ENCODE measurements at regions not wholly inside any gene's neighbourhood (a gene's known extent, or its start where the extent isn't known, plus 50 kb on each side); places are given as distances from the start of the nearest gene placed in this dataset.

DNA sequence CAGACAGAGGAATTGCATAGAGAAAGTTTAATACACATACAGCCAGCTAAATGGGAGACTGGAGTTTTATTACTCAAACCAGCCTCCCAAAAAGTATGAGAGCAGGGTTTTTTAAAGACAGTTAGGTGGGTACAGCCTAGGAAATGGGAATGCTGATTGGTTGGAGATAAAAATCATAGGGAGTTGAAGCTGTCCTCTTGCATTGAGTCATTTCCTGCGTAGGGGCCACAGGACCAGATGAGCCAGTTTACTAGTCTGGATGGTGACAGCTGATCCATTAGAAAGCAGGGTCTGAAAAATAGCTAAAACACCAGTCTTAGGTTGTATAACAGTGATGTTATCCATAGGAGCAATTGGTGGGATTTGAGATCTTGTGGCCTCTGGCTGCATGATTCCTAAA is 76.1 kb upstream of the POM121L12 start:
- Histone ChIP-seq H3K36me3 (no peaks in the 10 kb centered on the region), H3K27me3 (ENCODE audit: low read depth) (no peaks in the 10 kb centered on the region), H3K27ac (no peak overlapping the region), H3K4me3 (no peak overlapping the region), H3K4me1 (no peaks in the 10 kb centered on the region), H3K9me3 (no peaks in the 10 kb centered on the region)
- TF ChIP-seq, protein P1, sequence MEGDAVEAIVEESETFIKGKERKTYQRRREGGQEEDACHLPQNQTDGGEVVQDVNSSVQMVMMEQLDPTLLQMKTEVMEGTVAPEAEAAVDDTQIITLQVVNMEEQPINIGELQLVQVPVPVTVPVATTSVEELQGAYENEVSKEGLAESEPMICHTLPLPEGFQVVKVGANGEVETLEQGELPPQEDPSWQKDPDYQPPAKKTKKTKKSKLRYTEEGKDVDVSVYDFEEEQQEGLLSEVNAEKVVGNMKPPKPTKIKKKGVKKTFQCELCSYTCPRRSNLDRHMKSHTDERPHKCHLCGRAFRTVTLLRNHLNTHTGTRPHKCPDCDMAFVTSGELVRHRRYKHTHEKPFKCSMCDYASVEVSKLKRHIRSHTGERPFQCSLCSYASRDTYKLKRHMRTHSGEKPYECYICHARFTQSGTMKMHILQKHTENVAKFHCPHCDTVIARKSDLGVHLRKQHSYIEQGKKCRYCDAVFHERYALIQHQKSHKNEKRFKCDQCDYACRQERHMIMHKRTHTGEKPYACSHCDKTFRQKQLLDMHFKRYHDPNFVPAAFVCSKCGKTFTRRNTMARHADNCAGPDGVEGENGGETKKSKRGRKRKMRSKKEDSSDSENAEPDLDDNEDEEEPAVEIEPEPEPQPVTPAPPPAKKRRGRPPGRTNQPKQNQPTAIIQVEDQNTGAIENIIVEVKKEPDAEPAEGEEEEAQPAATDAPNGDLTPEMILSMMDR (IDR thresholded peaks at IDR 0.05): no peak
- ATAC-seq (no peak), DNase-seq (no peak)
- intact Hi-C loops (cut with DNase I): no loop called here

DNA sequence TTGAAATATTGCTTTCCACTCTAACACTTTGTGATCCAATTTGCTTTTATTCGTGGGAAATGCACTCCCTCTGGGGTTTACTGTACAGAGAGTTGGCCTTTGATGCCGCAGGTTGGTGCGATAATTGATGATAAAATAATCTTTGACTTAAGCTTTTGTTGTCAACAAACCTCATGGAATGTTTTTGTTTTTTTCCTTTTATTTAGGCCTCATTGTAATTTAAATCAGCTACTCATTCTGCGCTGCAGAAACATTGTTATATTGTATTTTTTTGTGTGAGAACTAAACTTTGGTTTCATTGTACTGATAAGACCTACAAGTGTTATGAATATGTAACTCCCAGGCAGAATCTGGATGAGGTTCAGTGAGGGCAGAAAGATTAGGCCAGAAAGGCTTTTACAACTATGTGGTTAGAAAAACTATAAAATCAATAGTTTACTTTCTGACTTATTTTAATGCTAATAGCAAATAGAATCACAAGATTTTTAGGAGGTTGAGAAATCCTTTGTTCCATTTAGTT is 76.8 kb upstream of the POM121L12 start:
- intact Hi-C loops (cut with DNase I): no loop called here
- Histone ChIP-seq H3K27ac (no peak overlapping the region), H3K36me3 (no peaks in the 10 kb centered on the region), H3K4me1 (no peaks in the 10 kb centered on the region), H3K4me3 (no peak overlapping the region), H3K27me3 (ENCODE audit: low read depth) (no peaks in the 10 kb centered on the region), H3K9me3 (no peaks in the 10 kb centered on the region)
- DNase-seq (no peak), ATAC-seq (no peak)
- TF ChIP-seq, protein P1 (IDR thresholded peaks at IDR 0.05): no peak

DNA sequence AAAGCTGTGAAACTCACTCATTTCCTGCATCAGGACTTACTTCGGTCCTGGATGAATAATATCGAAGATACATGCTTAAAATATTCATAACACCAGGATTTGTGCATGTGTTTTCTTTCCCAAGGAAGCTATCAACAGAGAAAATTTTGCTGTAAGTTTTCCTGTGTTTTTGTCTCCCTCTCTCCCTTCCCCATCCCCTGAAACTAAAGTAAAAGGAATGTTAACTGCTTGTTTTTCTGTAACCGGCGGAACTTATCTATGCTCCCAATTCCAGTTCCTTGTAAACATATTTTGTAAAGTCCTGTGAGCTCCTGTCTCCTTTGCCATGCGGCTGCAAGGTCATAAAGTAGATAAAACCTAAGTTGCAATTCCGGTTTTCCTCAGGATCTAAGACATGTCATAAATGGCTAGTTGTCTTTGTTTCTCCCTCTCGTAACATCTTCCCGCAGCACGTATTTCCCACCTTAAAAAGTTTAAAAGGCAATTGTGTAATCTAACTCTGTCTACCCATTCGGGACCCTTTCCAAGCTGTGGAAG is 79.0 kb upstream of the POM121L12 start:
- Histone ChIP-seq H3K4me3 (no peak overlapping the region), H3K9me3 (no peaks in the 10 kb centered on the region), H3K36me3 (no peaks in the 10 kb centered on the region), H3K4me1 (no peaks in the 10 kb centered on the region), H3K27me3 (ENCODE audit: low read depth) (no peaks in the 10 kb centered on the region), H3K27ac (no peak overlapping the region)
- ATAC-seq: no peak
- TF ChIP-seq, protein P1 (IDR thresholded peaks at IDR 0.05): no peak
- intact Hi-C loops (cut with DNase I): no loop called here
- no peak for DNase-seq

DNA sequence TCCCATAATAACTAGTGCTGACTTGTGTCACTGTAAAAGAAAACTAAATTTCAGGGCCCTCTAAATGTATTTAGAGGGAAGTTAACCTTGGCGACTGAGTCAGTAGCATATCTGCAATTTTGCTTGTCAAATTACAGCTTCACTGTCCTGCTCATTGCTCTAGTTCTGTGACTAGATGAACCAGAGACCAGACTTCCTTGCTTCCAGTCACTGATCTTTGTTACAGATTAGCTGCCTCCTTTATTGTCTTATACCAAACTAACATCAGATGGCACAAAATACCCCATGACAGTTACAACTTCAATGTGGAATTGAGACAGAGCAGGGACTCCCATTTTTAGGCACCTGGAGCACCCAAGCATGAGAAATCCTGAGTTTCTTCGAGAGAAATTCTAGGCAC is 79.9 kb upstream of the POM121L12 start:
- H3K27ac ChIP-seq: no peak overlapping the region
- no peaks in the 10 kb centered on the region for H3K4me1 ChIP-seq
- H3K9me3 ChIP-seq: no peaks in the 10 kb centered on the region
- H3K36me3 ChIP-seq: no peaks in the 10 kb centered on the region
- ATAC-seq (no peak), DNase-seq (no peak)
- H3K4me3 ChIP-seq: no peak overlapping the region
- TF ChIP-seq, protein P1 (IDR thresholded peaks at IDR 0.05): no peak
- intact Hi-C loops (cut with DNase I): no loop called here
- H3K27me3 ChIP-seq (ENCODE audit: low read depth): no peaks in the 10 kb centered on the region

DNA sequence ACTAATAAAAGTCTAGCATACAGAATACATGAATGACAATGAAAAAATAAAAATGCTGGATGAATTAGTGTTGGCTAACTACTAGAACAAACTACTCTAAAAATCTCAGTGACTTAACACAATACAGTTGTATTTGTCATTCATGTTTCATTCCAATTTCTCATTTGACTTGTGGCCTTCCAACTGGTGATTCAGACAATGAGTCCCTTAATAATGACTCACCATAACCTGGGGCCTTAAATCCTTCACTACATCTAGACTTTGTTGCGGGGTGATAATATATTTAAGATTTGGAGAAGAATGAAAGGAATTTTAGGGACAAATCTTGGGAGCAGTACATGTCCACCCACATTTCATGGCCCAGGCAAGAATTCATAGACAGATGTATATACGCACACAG is 90.5 kb upstream of the POM121L12 start:
- Histone ChIP-seq H3K9me3 (no peaks in the 10 kb centered on the region), H3K36me3 (no peaks in the 10 kb centered on the region), H3K27me3 (ENCODE audit: low read depth) (no peaks in the 10 kb centered on the region), H3K27ac (no peak overlapping the region), H3K4me1 (no peaks in the 10 kb centered on the region), H3K4me3 (no peak overlapping the region)
- intact Hi-C loops (cut with DNase I): no loop called here
- DNase-seq (no peak), ATAC-seq (no peak)
- TF ChIP-seq, protein P1 (IDR thresholded peaks at IDR 0.05): no peak
